ENCODE measurements at regions not wholly inside any gene's neighbourhood (a gene's known extent, or its start where the extent isn't known, plus 50 kb on each side); places are given as distances from the start of the nearest gene placed in this dataset.

- TF ChIP-seq, protein P1, sequence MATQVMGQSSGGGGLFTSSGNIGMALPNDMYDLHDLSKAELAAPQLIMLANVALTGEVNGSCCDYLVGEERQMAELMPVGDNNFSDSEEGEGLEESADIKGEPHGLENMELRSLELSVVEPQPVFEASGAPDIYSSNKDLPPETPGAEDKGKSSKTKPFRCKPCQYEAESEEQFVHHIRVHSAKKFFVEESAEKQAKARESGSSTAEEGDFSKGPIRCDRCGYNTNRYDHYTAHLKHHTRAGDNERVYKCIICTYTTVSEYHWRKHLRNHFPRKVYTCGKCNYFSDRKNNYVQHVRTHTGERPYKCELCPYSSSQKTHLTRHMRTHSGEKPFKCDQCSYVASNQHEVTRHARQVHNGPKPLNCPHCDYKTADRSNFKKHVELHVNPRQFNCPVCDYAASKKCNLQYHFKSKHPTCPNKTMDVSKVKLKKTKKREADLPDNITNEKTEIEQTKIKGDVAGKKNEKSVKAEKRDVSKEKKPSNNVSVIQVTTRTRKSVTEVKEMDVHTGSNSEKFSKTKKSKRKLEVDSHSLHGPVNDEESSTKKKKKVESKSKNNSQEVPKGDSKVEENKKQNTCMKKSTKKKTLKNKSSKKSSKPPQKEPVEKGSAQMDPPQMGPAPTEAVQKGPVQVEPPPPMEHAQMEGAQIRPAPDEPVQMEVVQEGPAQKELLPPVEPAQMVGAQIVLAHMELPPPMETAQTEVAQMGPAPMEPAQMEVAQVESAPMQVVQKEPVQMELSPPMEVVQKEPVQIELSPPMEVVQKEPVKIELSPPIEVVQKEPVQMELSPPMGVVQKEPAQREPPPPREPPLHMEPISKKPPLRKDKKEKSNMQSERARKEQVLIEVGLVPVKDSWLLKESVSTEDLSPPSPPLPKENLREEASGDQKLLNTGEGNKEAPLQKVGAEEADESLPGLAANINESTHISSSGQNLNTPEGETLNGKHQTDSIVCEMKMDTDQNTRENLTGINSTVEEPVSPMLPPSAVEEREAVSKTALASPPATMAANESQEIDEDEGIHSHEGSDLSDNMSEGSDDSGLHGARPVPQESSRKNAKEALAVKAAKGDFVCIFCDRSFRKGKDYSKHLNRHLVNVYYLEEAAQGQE (IDR thresholded peaks at IDR 0.05), result no peak
- TF ChIP-seq RXRA (IDR thresholded peaks at IDR 0.05) (no peak), SP1 (IDR thresholded peaks at IDR 0.05) (no peak), GABPA (IDR thresholded peaks at IDR 0.05 in 1 of 2, conservative IDR thresholded peaks at IDR 0.05 in 1 of 2) (no peak)
Measured at GRCh38 chr11:97905671-97906070, 1115.1 kb upstream of the CNTN5 start (continued).

GRCh38 chr11:97908354-97908753 lies 1112.4 kb upstream of the CNTN5 start:
- Histone ChIP-seq H3K9ac (ENCODE audit: low read depth in 1 of 2, low read length in 2 of 2) (no peak overlapping the region), H3K4me3 (ENCODE audit: low read depth in 1 of 3, low read length in 3 of 3) (no peak overlapping the region), H3K27me3 (ENCODE audit: control insufficient read depth in 4 of 4, insufficient read depth in 4 of 4, low read length in 3 of 4) (no peaks in the 10 kb centered on the region), H3K9me3 (ENCODE audit: control insufficient read depth in 4 of 4, low read length in 3 of 4) (peaks cover 0 to 3% (median 0%) of the 10 kb centered on the region in 4 donors), H3K4me1 (ENCODE audit: control insufficient read depth in 4 of 4, insufficient read depth in 4 of 4, low read length in 3 of 4) (no peaks in the 10 kb centered on the region), H3K27ac (ENCODE audit: low read depth in 1 of 2, low read length in 2 of 2) (no peak overlapping the region), H3K36me3 (ENCODE audit: control insufficient read depth in 4 of 4, insufficient read depth in 3 of 4, low read depth in 1 of 4, low read length in 3 of 4) (no peaks in the 10 kb centered on the region)
- 76% methylated on average over 5 of the region's 5 CpGs for WGBS
- TF ChIP-seq FOXA1 (IDR thresholded peaks at IDR 0.05), result no peak
- TF ChIP-seq, protein P2, sequence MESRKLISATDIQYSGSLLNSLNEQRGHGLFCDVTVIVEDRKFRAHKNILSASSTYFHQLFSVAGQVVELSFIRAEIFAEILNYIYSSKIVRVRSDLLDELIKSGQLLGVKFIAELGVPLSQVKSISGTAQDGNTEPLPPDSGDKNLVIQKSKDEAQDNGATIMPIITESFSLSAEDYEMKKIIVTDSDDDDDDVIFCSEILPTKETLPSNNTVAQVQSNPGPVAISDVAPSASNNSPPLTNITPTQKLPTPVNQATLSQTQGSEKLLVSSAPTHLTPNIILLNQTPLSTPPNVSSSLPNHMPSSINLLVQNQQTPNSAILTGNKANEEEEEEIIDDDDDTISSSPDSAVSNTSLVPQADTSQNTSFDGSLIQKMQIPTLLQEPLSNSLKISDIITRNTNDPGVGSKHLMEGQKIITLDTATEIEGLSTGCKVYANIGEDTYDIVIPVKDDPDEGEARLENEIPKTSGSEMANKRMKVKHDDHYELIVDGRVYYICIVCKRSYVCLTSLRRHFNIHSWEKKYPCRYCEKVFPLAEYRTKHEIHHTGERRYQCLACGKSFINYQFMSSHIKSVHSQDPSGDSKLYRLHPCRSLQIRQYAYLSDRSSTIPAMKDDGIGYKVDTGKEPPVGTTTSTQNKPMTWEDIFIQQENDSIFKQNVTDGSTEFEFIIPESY (IDR thresholded peaks at IDR 0.05), result no peak
- TF ChIP-seq GABPA (IDR thresholded peaks at IDR 0.05 in 1 of 2, conservative IDR thresholded peaks at IDR 0.05 in 1 of 2), result no peak
- no peak for TF ChIP-seq RAD21 (IDR thresholded peaks at IDR 0.05)
- TF ChIP-seq RXRA (IDR thresholded peaks at IDR 0.05), result no peak
- TF ChIP-seq EGR1 (IDR thresholded peaks at IDR 0.05; ENCODE audit: low read depth in 2 of 2), result no peak
- TF ChIP-seq JUND (IDR thresholded peaks at IDR 0.05), result no peak
- TF ChIP-seq, protein P3, sequence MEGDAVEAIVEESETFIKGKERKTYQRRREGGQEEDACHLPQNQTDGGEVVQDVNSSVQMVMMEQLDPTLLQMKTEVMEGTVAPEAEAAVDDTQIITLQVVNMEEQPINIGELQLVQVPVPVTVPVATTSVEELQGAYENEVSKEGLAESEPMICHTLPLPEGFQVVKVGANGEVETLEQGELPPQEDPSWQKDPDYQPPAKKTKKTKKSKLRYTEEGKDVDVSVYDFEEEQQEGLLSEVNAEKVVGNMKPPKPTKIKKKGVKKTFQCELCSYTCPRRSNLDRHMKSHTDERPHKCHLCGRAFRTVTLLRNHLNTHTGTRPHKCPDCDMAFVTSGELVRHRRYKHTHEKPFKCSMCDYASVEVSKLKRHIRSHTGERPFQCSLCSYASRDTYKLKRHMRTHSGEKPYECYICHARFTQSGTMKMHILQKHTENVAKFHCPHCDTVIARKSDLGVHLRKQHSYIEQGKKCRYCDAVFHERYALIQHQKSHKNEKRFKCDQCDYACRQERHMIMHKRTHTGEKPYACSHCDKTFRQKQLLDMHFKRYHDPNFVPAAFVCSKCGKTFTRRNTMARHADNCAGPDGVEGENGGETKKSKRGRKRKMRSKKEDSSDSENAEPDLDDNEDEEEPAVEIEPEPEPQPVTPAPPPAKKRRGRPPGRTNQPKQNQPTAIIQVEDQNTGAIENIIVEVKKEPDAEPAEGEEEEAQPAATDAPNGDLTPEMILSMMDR (IDR thresholded peaks at IDR 0.05; ENCODE audit: low read depth, low read length, missing input control), result no peak
- TF ChIP-seq SP1 (IDR thresholded peaks at IDR 0.05), result no peak
- TF ChIP-seq YY1 (IDR thresholded peaks at IDR 0.05), result no peak
- TF ChIP-seq HNF4A (conservative IDR thresholded peaks at IDR 0.05), result no peak
- no peak for TF ChIP-seq HNF4G (IDR thresholded peaks at IDR 0.05)
- no peak for TF ChIP-seq MAX (IDR thresholded peaks at IDR 0.05)
- TF ChIP-seq TAF1 (conservative IDR thresholded peaks at IDR 0.05), result no peak
- no peak for TF ChIP-seq NR2F2 (IDR thresholded peaks at IDR 0.05)
- TF ChIP-seq, protein P4, sequence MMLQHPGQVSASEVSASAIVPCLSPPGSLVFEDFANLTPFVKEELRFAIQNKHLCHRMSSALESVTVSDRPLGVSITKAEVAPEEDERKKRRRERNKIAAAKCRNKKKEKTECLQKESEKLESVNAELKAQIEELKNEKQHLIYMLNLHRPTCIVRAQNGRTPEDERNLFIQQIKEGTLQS (IDR thresholded peaks at IDR 0.05), result no peak
- TF ChIP-seq, protein P1 (IDR thresholded peaks at IDR 0.05), result no peak
- no peak for TF ChIP-seq FOXA2 (IDR thresholded peaks at IDR 0.05)
- no peak for DNase-seq (ENCODE audit: low spot score)
